H9 (cell line): ENCODE measurements at regions not wholly inside any gene's neighbourhood (a gene's known extent, or its start where the extent isn't known, plus 50 kb on each side); places are given as distances from the start of the nearest gene placed in this dataset.

Source experiments
- DNase-seq: peaks from one replicate; pipeline ENCODE4 v3.0.0-alpha.2; 2017
- H2AFZ ChIP-seq: one replicate; pipeline ENCODE4 v1.6.1; 2013; ENCODE audit warnings: mild to moderate bottlenecking, low read length, control low read depth, moderate library complexity
- H2AK5ac ChIP-seq: 2 replicates; pipeline ENCODE4 v1.6.1; 2013; ENCODE audit warnings: low read length, control low read depth, mixed read lengths; ENCODE audit not compliant: insufficient read length
- H2BK120ac ChIP-seq: one replicate; pipeline ENCODE4 v1.6.1; 2013; ENCODE audit warnings: low read depth, mild to moderate bottlenecking, low read length, control low read depth, inconsistent platforms; ENCODE audit not compliant: poor library complexity, severe bottlenecking
- H2BK12ac ChIP-seq: 2 replicates; pipeline ENCODE4 v1.6.1; 2013; ENCODE audit warnings: low read length, control low read depth, mixed read lengths, low read depth; ENCODE audit not compliant: insufficient read length
- H2BK15ac ChIP-seq: 2 replicates; pipeline ENCODE4 v1.6.1; 2013; ENCODE audit warnings: low read depth, low read length, control low read depth
- H2BK20ac ChIP-seq: one replicate; pipeline ENCODE4 v1.6.1; 2013; ENCODE audit warnings: low read depth, mild to moderate bottlenecking, low read length, control low read depth, inconsistent platforms; ENCODE audit not compliant: poor library complexity, severe bottlenecking
- H2BK5ac ChIP-seq: 2 replicates; pipeline ENCODE4 v1.6.1; 2013; ENCODE audit warnings: low read length, control low read depth, mixed read lengths; ENCODE audit not compliant: insufficient read length
- H3K14ac ChIP-seq: 2 replicates; pipeline ENCODE4 v1.6.1; 2013; ENCODE audit warnings: low read length, control low read depth; ENCODE audit not compliant: insufficient read depth
- H3K18ac ChIP-seq: 2 replicates; pipeline ENCODE4 v1.6.1; 2013; ENCODE audit warnings: low read depth, mild to moderate bottlenecking, mixed read lengths, low read length, control low read depth; ENCODE audit not compliant: insufficient read length
- H3K23ac ChIP-seq: 2 replicates; pipeline ENCODE4 v1.6.1; 2013; ENCODE audit warnings: low read length, control low read depth, mixed read lengths, low read depth; ENCODE audit not compliant: insufficient read length
- H3K23me2 ChIP-seq: 2 replicates; pipeline ENCODE4 v1.6.1; 2013; ENCODE audit warnings: low read depth, mild to moderate bottlenecking, mixed read lengths, low read length, control low read depth; ENCODE audit not compliant: insufficient read length, poor library complexity, severe bottlenecking
- H3K27ac ChIP-seq: 2 replicates; pipeline ENCODE4 v1.5.1; 2013; ENCODE audit warnings: low read length, control low read depth, mixed read lengths, low read depth; ENCODE audit not compliant: insufficient read length
- H3K27me3 ChIP-seq: 2 replicates; pipeline ENCODE4 v1.6.1; 2013; ENCODE audit warnings: low read length, control low read depth, inconsistent platforms; ENCODE audit not compliant: insufficient read depth
- H3K4ac ChIP-seq: 2 replicates; pipeline ENCODE4 v1.6.1; 2013; ENCODE audit warnings: low read depth, mild to moderate bottlenecking, control low read depth, inconsistent platforms, low read length, moderate library complexity
- H3K4me1 ChIP-seq: 2 replicates; pipeline ENCODE4 v1.6.1; 2013; ENCODE audit warnings: low read length, control low read depth, inconsistent platforms; ENCODE audit not compliant: insufficient read depth
- H3K4me2 ChIP-seq: 2 replicates; pipeline ENCODE4 v1.6.1; 2013; ENCODE audit warnings: low read length, control low read depth, mixed read lengths; ENCODE audit not compliant: insufficient read length, insufficient read depth
- H3K56ac ChIP-seq: 2 replicates; pipeline ENCODE4 v1.6.1; 2013; ENCODE audit warnings: low read depth, mild to moderate bottlenecking, mixed read lengths, low read length, control low read depth; ENCODE audit not compliant: insufficient read length
- H3K79me1 ChIP-seq: 2 replicates; pipeline ENCODE4 v1.6.1; 2013; ENCODE audit warnings: low read depth, mild to moderate bottlenecking, moderate library complexity, low read length, control low read depth, inconsistent platforms; ENCODE audit not compliant: insufficient read depth, poor library complexity, severe bottlenecking
- H3K79me2 ChIP-seq: 2 replicates; pipeline ENCODE4 v1.6.1; 2013; ENCODE audit warnings: low read length, control low read depth, inconsistent platforms; ENCODE audit not compliant: insufficient read depth
- H3K9ac ChIP-seq: 2 replicates; pipeline ENCODE4 v1.6.1; 2013; ENCODE audit warnings: low read length, control low read depth, mixed read lengths; ENCODE audit not compliant: insufficient read length; ENCODE audit errors: extremely low read depth
- H3K9me3 ChIP-seq: one replicate; pipeline ENCODE4 v1.6.1; 2013; ENCODE audit warnings: low read depth, low read length, inconsistent platforms; ENCODE audit not compliant: control insufficient read depth
- H3T11ph ChIP-seq: one replicate; pipeline ENCODE4 v1.6.1; 2013; ENCODE audit warnings: mild to moderate bottlenecking, low read length, control low read depth, inconsistent platforms
- H4K20me1 ChIP-seq: one replicate; pipeline ENCODE4 v1.6.1; 2013; ENCODE audit not compliant: control insufficient read depth, insufficient read length, insufficient read depth
- H4K5ac ChIP-seq: 2 replicates; pipeline ENCODE4 v1.6.1; 2013; ENCODE audit warnings: low read depth, mild to moderate bottlenecking, mixed read lengths, low read length, control low read depth; ENCODE audit not compliant: insufficient read length
- H4K8ac ChIP-seq: replicated peaks from 2 replicates; pipeline ENCODE4 v1.6.1; 2013; ENCODE audit warnings: low read length, control low read depth, mixed read lengths, low read depth; ENCODE audit not compliant: insufficient read length
- H4K91ac ChIP-seq: 2 replicates; pipeline ENCODE4 v1.6.1; 2013; ENCODE audit warnings: low read depth, mild to moderate bottlenecking, moderate library complexity, mixed read lengths, low read length, control low read depth; ENCODE audit not compliant: insufficient read length
- H3K27ac Mint-ChIP-seq, 3 experiments: 2 replicates in 2 of 3; 3 replicates in 1 of 3; pipeline ENCODE4 v1.8.0; 2020 to 2021; ENCODE audit warnings: mixed read lengths in 3 of 3, mild to moderate bottlenecking in 1 of 3, moderate library complexity in 1 of 3
- H3K27me3 Mint-ChIP-seq: 2 replicates; pipeline ENCODE4 v1.8.0; 2021; ENCODE audit warnings: low read depth, mild to moderate bottlenecking, moderate library complexity, mixed read lengths
- H3K36me3 Mint-ChIP-seq, 3 experiments: 2 replicates in 2 of 3; 3 replicates in 1 of 3; pipeline ENCODE4 v1.8.0; 2020 to 2021; ENCODE audit warnings: low read depth in 3 of 3, mixed read lengths in 3 of 3; ENCODE audit not compliant: insufficient read depth in 1 of 3
- H3K4me1 Mint-ChIP-seq, 2 experiments: 2 replicates each; pipeline ENCODE4 v1.8.0; 2020; ENCODE audit warnings: mixed read lengths in 2 of 2
- H3K4me3 Mint-ChIP-seq, 2 experiments: 2 replicates in 1 of 2; 3 replicates in 1 of 2; pipeline ENCODE4 v1.8.0; 2020 to 2021; ENCODE audit warnings: mild to moderate bottlenecking in 2 of 2, mixed read lengths in 2 of 2, moderate library complexity in 1 of 2
- H3K9me3 Mint-ChIP-seq, 2 experiments: 2 replicates in 1 of 2; 3 replicates in 1 of 2; pipeline ENCODE4 v1.8.0; 2020; ENCODE audit warnings: mild to moderate bottlenecking in 2 of 2, mixed read lengths in 2 of 2, moderate library complexity in 1 of 2
- WGBS: extraction: QIAGEN DNeasy Blood & Tissue Kit; methylation state at CpG from one replicate; pipeline ENCODE4 v1.1.7; 2013; ENCODE audit warnings: missing lambda C conversion rate, low lambda C conversion rate, mixed read lengths; ENCODE audit not compliant: insufficient read length; ENCODE audit errors: extremely low coverage; 5-methylcytosine and 5-hydroxymethylcytosine counted together
- TF ChIP-seq, protein P1 (sequence below): fragments of 200-600 bp; sonication (generic); conservative IDR thresholded peaks from 3 replicates; pipeline ENCODE4 v1.8.0; 2021; ENCODE audit warnings: antibody characterized with exemption, mild to moderate bottlenecking

- no peak overlapping the region for H2BK120ac ChIP-seq
Observed at GRCh38 chr7:125430013-125430412, 500.4 kb upstream of the POT1 start.

More at GRCh38 chr7:125430013-125430412, 500.4 kb upstream of the POT1 start:
- Mint-ChIP-seq H3K4me3 (no peak overlapping the region), H3K4me1 (peaks cover 0 to 5% of the 10 kb centered on the region in 2 experiments; a peak in 2 of 4 replicates), H3K36me3 (no peaks in the 10 kb centered on the region), H3K27me3 (no peaks in the 10 kb centered on the region), H3K9me3 (no peaks in the 10 kb centered on the region), H3K27ac (no peak overlapping the region; a peak in 1 of 7 replicates)
- TF ChIP-seq, protein P1, sequence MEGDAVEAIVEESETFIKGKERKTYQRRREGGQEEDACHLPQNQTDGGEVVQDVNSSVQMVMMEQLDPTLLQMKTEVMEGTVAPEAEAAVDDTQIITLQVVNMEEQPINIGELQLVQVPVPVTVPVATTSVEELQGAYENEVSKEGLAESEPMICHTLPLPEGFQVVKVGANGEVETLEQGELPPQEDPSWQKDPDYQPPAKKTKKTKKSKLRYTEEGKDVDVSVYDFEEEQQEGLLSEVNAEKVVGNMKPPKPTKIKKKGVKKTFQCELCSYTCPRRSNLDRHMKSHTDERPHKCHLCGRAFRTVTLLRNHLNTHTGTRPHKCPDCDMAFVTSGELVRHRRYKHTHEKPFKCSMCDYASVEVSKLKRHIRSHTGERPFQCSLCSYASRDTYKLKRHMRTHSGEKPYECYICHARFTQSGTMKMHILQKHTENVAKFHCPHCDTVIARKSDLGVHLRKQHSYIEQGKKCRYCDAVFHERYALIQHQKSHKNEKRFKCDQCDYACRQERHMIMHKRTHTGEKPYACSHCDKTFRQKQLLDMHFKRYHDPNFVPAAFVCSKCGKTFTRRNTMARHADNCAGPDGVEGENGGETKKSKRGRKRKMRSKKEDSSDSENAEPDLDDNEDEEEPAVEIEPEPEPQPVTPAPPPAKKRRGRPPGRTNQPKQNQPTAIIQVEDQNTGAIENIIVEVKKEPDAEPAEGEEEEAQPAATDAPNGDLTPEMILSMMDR = no peak
- H2AK5ac ChIP-seq = no peak overlapping the region
- no peaks in the 10 kb centered on the region for H4K20me1 ChIP-seq
- no peaks in the 10 kb centered on the region for H3K79me1 ChIP-seq
- no peak overlapping the region for H2AFZ ChIP-seq
- H3K18ac ChIP-seq = no peak overlapping the region
- H2BK12ac ChIP-seq = no peak overlapping the region
- no peak overlapping the region for H2BK5ac ChIP-seq
- no peak overlapping the region for H3K27ac ChIP-seq
- no peak overlapping the region for H4K8ac ChIP-seq
- H4K5ac ChIP-seq = no peak overlapping the region
- no peak overlapping the region for H3K23ac ChIP-seq
- no peak overlapping the region for H4K91ac ChIP-seq
- H3T11ph ChIP-seq = no peak overlapping the region
- H3K56ac ChIP-seq = no peak overlapping the region
- no peak overlapping the region for H2BK20ac ChIP-seq
- WGBS = no CpG with 5 or more reads among the region's 2 CpGs
- no peaks in the 10 kb centered on the region; the same call in 1 of the 2 replicates for H3K4me1 ChIP-seq
- no peaks in the 10 kb centered on the region for H3K79me2 ChIP-seq
- H3K23me2 ChIP-seq = no peaks in the 10 kb centered on the region
- H3K14ac ChIP-seq = no peak overlapping the region
- H3K27me3 ChIP-seq = no peaks in the 10 kb centered on the region
- H2BK15ac ChIP-seq = no peak overlapping the region
- no peak overlapping the region for H3K4ac ChIP-seq
- no peak for DNase-seq
- H3K9ac ChIP-seq = no peak overlapping the region
- no peak overlapping the region for H3K4me2 ChIP-seq
- H3K9me3 ChIP-seq = no peaks in the 10 kb centered on the region
